ENCODE measurements at regions not wholly inside any gene's neighbourhood (a gene's known extent, or its start where the extent isn't known, plus 50 kb on each side); places are given as distances from the start of the nearest gene placed in this dataset.

GRCh38 chr9:78882481-78882880 lies 585.6 kb downstream of the PSAT1 start:
- Mint-ChIP-seq H3K27me3 (ENCODE audit: insufficient read depth, low read depth) (no peaks in the 10 kb centered on the region), H3K4me3 (no peak overlapping the region), H3K27ac (no peak overlapping the region), H3K36me3 (no peaks in the 10 kb centered on the region), H3K9me3 (no peaks in the 10 kb centered on the region), H3K4me1 (no peaks in the 10 kb centered on the region)
- Histone ChIP-seq H3K9ac (no peak overlapping the region), H3K4me1 (no peaks in the 10 kb centered on the region), H3K79me2 (ENCODE audit: low read depth) (no peaks in the 10 kb centered on the region), H3K36me3 (no peaks in the 10 kb centered on the region), H4K20me1 (ENCODE audit: low read depth) (no peaks in the 10 kb centered on the region), H3K27me3 (no peaks in the 10 kb centered on the region), H2AFZ (replicated peaks) (no peak overlapping the region), H3K4me2 (no peak overlapping the region), H3K9me3 (ENCODE audit: low read depth) (no peaks in the 10 kb centered on the region), H3K27ac (no peak overlapping the region), H3F3A (ENCODE audit: low read depth) (no peaks in the 10 kb centered on the region), H3K4me3 (no peak overlapping the region)
- TF ChIP-seq, protein P1, sequence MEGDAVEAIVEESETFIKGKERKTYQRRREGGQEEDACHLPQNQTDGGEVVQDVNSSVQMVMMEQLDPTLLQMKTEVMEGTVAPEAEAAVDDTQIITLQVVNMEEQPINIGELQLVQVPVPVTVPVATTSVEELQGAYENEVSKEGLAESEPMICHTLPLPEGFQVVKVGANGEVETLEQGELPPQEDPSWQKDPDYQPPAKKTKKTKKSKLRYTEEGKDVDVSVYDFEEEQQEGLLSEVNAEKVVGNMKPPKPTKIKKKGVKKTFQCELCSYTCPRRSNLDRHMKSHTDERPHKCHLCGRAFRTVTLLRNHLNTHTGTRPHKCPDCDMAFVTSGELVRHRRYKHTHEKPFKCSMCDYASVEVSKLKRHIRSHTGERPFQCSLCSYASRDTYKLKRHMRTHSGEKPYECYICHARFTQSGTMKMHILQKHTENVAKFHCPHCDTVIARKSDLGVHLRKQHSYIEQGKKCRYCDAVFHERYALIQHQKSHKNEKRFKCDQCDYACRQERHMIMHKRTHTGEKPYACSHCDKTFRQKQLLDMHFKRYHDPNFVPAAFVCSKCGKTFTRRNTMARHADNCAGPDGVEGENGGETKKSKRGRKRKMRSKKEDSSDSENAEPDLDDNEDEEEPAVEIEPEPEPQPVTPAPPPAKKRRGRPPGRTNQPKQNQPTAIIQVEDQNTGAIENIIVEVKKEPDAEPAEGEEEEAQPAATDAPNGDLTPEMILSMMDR (IDR thresholded peaks at IDR 0.05): no peak
- TF ChIP-seq EZH2 (IDR thresholded peaks at IDR 0.05): no peak
- DNase-seq (ENCODE audit: low spot score): no peak

DNA sequence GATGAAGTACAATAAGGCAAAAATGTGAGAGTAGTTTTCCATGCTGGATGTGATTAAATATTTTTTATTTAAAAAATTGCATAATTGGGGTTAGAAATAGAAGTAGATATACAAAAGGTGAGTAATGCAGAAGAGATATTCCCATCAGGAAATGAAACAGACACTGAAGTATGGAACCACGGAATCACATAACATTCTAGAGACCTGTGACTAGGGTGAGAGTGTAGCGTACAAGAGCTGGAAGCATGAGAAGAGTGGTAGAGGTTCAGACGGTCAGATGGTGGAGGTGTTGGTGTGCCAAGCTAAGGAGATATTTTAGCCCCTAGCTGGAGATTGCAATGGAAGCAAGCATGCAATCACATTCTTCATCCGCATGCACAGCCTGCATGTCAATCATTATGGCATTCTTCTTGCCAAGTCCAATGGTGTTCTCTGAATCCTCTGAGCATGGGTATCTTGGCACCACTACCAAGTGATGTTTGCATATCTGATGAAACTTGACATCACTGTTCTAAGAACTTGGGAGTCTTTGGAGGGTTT lies 587.8 kb downstream of the PSAT1 start:
- no peak overlapping the region for H3K27ac ChIP-seq
- H3K9me3 ChIP-seq (ENCODE audit: low read depth): no peaks in the 10 kb centered on the region
- TF ChIP-seq, protein P1 (IDR thresholded peaks at IDR 0.05): no peak
- TF ChIP-seq EZH2phosphoT487 (IDR thresholded peaks at IDR 0.05): no peak
- no peak for TF ChIP-seq EZH2 (IDR thresholded peaks at IDR 0.05)
- no peak overlapping the region for H3K27ac Mint-ChIP-seq
- H4K20me1 ChIP-seq (ENCODE audit: low read depth): no peaks in the 10 kb centered on the region
- DNase-seq (ENCODE audit: low spot score): no peak
- H3F3A ChIP-seq (ENCODE audit: low read depth): no peaks in the 10 kb centered on the region
- no peaks in the 10 kb centered on the region for H3K27me3 ChIP-seq
- H3K4me3 Mint-ChIP-seq: no peak overlapping the region
- H3K36me3 ChIP-seq: no peaks in the 10 kb centered on the region
- no peaks in the 10 kb centered on the region for H3K79me2 ChIP-seq (ENCODE audit: low read depth)
- no peak overlapping the region for H3K4me3 ChIP-seq
- H3K9ac ChIP-seq: no peak overlapping the region
- no peaks in the 10 kb centered on the region for H3K4me1 Mint-ChIP-seq
- H3K4me2 ChIP-seq: no peak overlapping the region
- H3K4me1 ChIP-seq: no peaks in the 10 kb centered on the region
- no peaks in the 10 kb centered on the region for H3K27me3 Mint-ChIP-seq (ENCODE audit: insufficient read depth, low read depth)
- no peak overlapping the region for H2AFZ ChIP-seq (replicated peaks)
- H3K36me3 Mint-ChIP-seq: no peaks in the 10 kb centered on the region
- peaks cover 3% of the 10 kb centered on the region for H3K9me3 Mint-ChIP-seq

GRCh38 chr9:78892182-78892581 lies 595.3 kb downstream of the PSAT1 start:
- H3K4me2 ChIP-seq: no peak overlapping the region
- H3K4me3 ChIP-seq: no peak overlapping the region
- no peak overlapping the region for H3K4me3 Mint-ChIP-seq
- H4K20me1 ChIP-seq (ENCODE audit: low read depth): no peaks in the 10 kb centered on the region
- no peak overlapping the region for H3K9ac ChIP-seq
- H3K27ac ChIP-seq: no peak overlapping the region
- no peak for TF ChIP-seq EZH2phosphoT487 (IDR thresholded peaks at IDR 0.05)
- TF ChIP-seq EZH2 (IDR thresholded peaks at IDR 0.05): no peak
- TF ChIP-seq, protein P1 (IDR thresholded peaks at IDR 0.05): no peak
- H3K36me3 ChIP-seq: no peaks in the 10 kb centered on the region
- peaks cover 6% of the 10 kb centered on the region for H3K9me3 Mint-ChIP-seq
- H3K27me3 Mint-ChIP-seq (ENCODE audit: insufficient read depth, low read depth): no peaks in the 10 kb centered on the region
- H3K4me1 Mint-ChIP-seq: no peaks in the 10 kb centered on the region
- no peak overlapping the region for H3K27ac Mint-ChIP-seq
- no peaks in the 10 kb centered on the region for H3K27me3 ChIP-seq
- no peak for DNase-seq (ENCODE audit: low spot score)
- no peaks in the 10 kb centered on the region for H3K36me3 Mint-ChIP-seq
- no peaks in the 10 kb centered on the region for H3F3A ChIP-seq (ENCODE audit: low read depth)
- no peaks in the 10 kb centered on the region for H3K79me2 ChIP-seq (ENCODE audit: low read depth)
- no peaks in the 10 kb centered on the region for H3K9me3 ChIP-seq (ENCODE audit: low read depth)
- H2AFZ ChIP-seq (replicated peaks): no peak overlapping the region
- H3K4me1 ChIP-seq: no peaks in the 10 kb centered on the region
